A673 (cell line): ENCODE measurements at regions not wholly inside any gene's neighbourhood (a gene's known extent, or its start where the extent isn't known, plus 50 kb on each side); places are given as distances from the start of the nearest gene placed in this dataset.

Source experiments
- EZH2 ChIP-seq: fragments of 200-600 bp; sonication (generic); IDR thresholded peaks from 2 replicates; pipeline ENCODE4 v1.6.1; 2017; ENCODE audit warnings: borderline replicate concordance, low read depth, mild to moderate bottlenecking, mixed read lengths, antibody characterized with exemption, low read length; ENCODE audit not compliant: poor library complexity, severe bottlenecking
- TF ChIP-seq, protein P1 (sequence below): fragments of 300-800, 200-600 bp; sonication (generic); conservative IDR thresholded peaks from 2 replicates; pipeline ENCODE4 v1.5.1; 2017; ENCODE audit warnings: low read depth, mild to moderate bottlenecking, antibody characterized with exemption, low read length, moderate library complexity, mixed read lengths

DNA sequence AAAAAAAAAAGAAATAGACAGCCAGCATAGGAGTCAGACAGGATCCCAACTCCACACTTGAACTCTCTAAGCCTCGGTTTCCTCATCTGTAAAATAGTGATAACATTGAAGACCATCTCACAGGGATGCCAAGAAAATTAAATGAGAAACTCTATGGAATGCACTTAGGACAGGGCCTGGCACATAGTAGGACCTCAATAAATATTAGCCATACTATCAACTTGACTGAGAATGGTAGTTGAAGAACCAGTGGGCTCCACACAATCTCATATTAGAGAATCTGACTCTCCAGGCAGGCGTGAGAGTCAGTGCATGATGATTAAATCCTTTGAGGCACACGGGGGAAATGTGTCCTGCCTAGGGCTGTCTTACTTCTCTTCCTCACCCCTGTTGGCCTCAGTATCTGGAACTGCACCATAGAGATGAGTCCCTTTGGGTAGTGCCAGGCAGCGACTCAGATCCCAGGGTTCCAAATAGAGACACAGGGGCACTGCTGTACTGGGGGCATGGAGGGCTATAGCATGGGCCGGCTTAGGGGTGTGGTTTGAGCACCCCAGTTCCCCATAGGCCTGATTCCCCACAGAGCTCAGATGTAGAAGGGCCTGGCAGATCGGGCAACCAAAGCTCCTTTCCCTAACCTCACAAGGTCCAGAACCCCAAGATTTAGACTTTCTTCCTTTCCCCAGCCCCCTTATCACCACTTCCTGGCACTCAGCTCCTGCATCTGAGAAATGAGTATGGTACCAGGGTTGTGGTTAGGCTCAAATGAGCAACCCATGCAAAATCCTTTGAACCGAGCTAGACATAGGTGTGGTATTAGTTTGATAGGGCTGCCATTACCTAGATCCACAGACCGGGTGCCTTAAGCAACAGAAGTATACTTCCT, 51.3 kb upstream of the CAB39 start:
- TF ChIP-seq, protein P1, sequence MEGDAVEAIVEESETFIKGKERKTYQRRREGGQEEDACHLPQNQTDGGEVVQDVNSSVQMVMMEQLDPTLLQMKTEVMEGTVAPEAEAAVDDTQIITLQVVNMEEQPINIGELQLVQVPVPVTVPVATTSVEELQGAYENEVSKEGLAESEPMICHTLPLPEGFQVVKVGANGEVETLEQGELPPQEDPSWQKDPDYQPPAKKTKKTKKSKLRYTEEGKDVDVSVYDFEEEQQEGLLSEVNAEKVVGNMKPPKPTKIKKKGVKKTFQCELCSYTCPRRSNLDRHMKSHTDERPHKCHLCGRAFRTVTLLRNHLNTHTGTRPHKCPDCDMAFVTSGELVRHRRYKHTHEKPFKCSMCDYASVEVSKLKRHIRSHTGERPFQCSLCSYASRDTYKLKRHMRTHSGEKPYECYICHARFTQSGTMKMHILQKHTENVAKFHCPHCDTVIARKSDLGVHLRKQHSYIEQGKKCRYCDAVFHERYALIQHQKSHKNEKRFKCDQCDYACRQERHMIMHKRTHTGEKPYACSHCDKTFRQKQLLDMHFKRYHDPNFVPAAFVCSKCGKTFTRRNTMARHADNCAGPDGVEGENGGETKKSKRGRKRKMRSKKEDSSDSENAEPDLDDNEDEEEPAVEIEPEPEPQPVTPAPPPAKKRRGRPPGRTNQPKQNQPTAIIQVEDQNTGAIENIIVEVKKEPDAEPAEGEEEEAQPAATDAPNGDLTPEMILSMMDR = no peak
- TF ChIP-seq EZH2 = no peak
